Right ventricle myocardium superior (tissue), 1 donor: ENCODE measurements at regions not wholly inside any gene's neighbourhood (a gene's known extent, or its start where the extent isn't known, plus 50 kb on each side); places are given as distances from the start of the nearest gene placed in this dataset.
A peak's percentile ranks its signal among the peaks of the same experiment; 100 is the strongest.

Experiments used
- ATAC-seq: fragments of 200-7000 bp; cut with Tn5 transposase; one replicate; pipeline ENCODE4 v1.9.1; 2020; ENCODE audit warnings: mild to moderate bottlenecking; ENCODE audit not compliant: poor library complexity
- DNase-seq: peaks from one replicate; pipeline ENCODE4 v3.0.0-alpha.2; 2020
- intact Hi-C: fragments of 100-400 bp; cut with DNase I; formaldehyde crosslinking; loops from one replicate; pipeline ENCODE4 v1.11.2; 2022
- donor health status: DM: no; HTN: yes; CAD: no; lungs with severe emphysema.

DNA sequence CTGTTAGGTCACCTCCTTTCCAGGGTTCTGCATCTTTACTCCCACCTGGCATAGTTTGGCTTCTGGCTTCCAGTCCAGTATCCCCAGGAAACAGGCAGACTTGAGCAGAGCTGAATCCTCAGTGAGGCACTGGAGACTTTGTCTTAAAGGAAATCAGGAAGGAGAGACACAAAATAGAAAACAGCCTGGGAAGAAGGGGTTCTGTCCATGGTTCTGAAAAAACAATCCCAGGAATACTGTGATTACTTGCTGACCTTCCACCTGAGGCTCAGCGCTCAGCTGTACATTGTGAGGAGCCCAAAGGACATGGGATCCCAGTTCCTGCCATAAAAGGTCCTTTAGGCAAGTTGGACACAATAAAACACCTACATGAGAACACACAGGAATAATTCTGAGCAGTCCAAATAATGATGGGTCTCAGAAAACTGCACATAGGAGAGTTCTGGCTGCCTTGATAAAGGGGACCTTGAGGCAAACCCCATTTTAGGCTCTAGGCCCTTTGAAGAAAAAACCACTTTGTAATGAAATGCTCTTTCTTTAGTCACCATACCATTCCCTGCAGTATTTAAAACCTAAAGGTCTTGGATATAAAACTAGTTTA is 81.4 kb upstream of the CRHR1 start:
- ATAC-seq, result no peak
- intact Hi-C loops, result no loop called here

DNA sequence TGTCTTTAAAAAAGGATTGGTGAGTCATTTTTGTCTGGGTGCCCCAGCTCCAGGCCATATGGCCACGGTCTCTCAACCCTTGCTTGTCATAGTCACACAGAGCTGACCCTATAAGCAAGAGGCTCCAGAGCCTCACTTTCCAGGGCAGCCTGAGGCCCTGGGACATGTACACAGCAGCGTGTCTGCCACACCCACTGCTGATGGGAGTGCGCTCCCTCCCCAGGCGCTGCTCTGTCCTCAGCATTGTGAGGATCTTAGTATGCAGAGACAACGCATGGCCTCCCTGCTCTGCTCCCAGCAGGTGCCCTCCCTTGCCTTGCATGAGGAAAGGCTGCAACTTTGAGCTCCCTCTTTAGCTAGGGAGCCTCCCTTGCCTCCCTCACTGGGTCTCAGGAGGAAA is 80.8 kb upstream of the CRHR1 start:
- no peak for ATAC-seq
- intact Hi-C loops, result no loop called here

More for the DNA sequence above, 81.4 kb upstream of the CRHR1 start:
- no peak for DNase-seq

DNA sequence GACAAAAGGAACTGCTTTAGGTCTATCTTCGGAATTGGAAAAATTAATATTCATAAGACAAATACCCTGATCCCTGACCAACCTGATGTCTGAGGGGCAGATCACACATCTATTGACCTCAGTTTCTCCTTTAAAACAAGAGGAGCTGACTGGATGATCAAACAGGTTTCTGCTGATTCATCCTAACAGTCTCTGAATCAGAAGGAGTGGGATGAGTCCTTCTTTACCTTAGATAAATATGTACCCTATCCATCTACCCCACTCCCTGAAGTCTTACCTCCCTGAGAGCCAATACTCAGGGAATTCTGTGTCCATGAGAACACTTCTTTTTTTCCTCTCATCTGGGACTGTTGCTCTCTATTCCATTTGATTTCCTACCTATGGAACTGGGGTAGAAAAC is 80.3 kb upstream of the CRHR1 start:
- DNase-seq (no peak), ATAC-seq (no peak)
- intact Hi-C loops, result no loop called here

More for the DNA sequence above, 80.8 kb upstream of the CRHR1 start:
- DNase-seq, result no peak

DNA sequence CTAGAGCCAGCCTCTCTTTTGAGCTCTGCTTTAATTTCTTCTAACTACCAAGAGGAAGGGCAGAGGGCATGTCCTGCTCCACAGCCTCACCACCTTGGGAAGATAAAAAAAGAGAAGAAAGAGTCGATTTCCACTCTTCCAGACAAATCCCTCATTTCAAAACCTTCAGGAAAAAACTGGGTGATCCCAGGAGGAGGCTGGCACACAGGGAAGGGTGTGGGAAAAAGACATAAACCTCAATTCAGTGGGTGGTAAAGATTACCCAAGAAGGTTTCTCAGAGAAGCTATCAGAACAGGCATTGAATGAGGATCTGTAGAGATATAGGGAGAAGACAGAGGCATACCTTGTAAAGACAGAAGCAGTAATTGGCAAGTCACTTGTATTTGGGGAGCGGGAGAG is 79.9 kb upstream of the CRHR1 start:
- intact Hi-C loops, result no loop called here
- no peak for DNase-seq
- ATAC-seq, result no peak

DNA sequence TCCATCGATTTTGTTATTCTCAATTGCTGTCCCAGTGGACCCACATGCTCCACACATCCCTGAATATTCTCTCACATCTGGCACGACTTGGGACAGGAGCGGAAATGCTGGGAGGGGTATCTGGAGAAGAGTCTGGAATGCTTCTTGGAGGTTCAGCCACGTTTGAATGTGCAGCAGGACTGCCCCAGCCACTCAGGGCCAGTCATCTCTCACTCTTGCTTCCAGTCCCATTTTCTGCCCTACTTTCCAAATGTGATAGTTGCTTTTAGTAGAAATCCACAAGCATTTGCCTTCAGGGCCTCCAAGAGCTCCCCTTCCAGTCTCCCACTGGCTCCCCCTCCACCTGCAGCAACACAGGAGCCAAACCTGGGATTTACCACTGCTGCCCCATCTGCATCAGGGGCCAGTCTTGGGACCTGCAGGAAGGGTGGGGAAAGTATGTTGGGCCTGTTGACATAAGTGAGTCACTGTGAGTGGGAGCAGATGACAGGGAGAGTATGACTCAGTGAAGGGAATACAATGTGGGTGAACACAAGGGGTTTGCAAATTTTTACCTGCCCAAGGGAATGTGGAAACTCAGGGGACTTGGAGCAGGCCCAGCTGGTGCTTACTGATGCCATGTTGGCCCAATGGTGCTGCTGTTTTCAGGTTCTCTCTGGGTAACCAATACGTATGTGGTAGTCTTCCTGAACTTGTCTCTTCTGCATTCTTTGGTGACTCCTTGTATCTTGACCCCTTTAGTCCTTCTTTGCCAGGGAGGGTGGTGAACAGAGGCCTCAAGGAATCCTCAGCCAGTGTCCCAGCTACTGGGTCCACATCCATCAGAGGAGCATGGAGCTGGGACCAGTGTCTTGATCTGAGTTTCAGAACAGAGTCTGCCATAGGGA is 78.8 kb upstream of the CRHR1 start:
- DNase-seq (no peak), ATAC-seq (no peak)
- intact Hi-C loops, result no loop called here

DNA sequence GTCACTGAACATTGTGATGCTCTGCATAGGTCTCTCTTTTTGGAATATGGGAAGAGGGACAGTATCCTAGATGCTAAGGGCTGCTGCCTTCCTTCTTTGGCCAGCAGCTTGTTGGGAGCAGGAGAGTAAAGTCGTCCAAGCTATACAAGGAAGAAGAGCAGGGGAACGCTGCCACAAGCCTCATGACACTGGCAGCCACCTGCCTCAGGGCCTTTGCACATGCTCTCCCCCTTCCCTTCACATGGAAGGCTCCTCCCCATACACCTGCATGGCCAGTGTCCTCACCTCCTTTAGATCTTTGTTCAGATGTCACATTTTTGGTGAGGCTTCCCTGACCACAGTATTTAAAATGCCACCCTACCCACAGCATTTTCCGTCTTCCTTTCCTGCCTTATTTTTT is 78.1 kb upstream of the CRHR1 start:
- intact Hi-C loops, result no loop called here
- no peak for ATAC-seq

DNA sequence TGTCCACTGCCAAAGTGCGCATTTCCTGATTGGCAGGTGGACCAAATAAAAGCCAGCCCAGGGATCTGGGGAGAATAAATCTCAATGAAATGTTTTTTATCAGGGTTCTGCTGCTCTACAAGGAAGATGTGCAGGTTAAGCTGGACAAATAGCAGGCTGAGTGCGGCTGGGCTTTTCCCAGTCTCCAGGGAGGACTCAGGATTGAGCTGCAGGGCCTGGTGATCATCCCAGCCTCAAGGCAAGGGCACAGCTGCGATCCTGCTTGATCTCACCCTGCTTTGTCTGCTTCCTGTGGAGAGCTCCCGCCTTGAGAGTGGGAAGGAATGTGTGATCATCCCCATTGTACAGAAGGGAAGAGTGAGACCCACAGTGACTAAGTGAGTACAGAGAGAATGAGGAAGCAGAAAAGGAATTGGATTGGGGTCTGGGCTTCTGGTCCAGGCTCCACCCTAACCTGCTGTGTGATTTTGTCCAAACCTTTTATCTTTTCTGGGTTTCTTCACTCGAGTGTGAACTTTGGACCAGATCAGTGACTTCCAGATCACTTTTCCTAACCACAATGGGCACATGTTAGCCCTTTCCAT is 75.3 kb upstream of the CRHR1 start:
- DNase-seq (no peak), ATAC-seq (no peak)
- intact Hi-C loops, result no loop called here

More for the DNA sequence above, 78.1 kb upstream of the CRHR1 start:
- no peak for DNase-seq

DNA sequence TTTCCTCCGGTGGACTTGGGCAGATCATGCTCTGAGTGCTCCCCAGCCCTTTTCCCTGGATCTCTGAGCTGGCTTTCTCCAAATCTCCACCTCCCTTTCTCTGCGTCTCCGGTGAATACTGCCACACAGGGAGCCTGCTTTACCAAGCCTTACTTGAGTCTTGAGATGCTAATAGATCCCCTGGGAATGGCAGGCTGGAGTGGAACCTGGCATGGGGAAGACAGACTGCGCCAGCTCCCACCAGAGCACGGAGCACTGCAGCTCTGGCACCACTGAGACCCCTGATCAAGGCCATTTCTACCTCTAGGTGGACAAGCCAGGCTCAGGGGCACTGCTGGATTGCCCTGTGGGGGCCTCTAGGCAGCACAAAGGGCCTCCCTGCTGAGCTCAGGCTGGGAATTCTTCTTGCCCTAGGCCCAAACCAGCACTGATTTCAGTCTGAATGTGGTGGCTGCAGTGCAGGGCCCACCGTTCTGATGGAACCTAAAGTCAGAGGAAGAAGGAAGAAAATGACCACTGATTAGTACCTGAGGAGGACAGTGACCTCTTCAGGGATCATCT is 74.3 kb upstream of the CRHR1 start:
- ATAC-seq, result no peak
- intact Hi-C loops, result no loop called here

DNA sequence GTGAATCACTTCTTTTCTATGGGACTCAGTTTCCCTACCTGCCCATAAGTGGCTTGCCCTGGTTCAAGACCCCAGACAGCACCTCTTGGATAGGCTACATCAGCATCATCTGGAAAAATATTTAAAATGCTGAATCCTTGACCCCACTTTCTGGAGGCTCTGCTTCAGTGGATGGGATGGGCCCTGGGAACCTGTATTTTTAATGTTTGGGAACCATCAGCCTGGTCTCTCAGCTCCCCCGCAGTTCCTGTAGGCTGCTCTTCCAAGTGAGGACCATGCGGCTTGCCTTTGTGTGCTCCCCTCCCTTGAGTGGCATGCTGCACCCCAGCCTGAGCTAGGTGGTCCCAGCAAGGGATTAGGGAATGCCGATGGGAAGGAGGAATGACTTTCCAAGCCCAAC is 68.3 kb upstream of the CRHR1 start:
- intact Hi-C loops, result no loop called here
- ATAC-seq (no peak), DNase-seq (no peak)

More for the DNA sequence above, 74.3 kb upstream of the CRHR1 start:
- no peak for DNase-seq

DNA sequence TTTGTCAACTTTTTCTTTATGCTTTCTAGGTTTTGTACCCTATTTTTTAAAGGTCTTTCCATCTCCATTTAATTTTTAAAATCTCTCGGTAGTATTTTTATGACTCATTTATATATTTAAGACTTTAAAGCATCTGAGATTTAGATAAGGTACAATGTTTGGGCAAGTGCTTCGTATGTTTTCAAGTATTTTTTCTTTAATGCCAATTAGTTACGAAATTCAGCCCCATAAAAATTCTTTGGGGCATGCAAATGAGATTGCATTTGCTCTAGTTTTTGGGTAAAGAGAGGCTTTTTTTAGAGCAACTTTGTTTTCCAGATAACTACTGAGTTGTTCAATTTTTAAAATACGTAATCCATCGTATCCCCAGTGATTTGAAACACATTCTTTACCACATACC is 65.3 kb upstream of the CRHR1 start:
- intact Hi-C loops, result no loop called here
- DNase-seq (no peak), ATAC-seq (no peak)

DNA sequence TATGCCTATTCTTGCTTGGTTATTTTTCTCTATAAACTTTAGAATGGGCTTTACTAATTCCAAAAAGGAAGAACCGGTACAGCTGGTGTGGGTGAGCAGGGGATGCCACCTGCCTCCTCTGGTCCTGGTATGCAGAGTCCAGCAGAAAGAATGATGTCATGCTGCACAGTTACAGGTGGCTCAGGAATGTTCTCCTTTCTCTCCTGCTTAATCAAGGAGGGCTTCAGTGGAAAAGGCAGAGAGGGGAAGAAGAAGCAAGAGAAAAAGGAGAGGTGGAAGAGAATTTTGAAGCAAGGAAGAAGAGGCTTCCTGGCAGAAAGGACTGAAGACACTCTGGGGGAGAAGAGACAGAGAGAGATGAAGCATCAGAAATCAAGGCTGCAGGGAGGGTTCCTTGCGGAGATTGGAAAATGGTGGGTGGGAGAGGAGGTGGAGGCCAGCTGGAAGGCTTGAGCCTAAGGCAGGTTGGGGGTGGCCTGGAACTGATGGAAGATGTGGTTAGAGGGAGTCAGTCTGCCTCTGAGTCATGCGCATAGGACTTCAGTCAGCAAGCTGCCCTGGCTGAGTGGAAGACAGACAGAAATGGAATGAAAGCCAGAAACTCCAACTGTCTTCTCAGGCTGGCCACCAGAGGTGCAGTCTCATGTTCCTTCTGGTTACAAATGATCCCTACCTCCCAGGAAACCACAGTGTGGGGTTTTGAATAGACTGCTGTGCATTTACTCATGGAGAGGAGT is 64.6 kb upstream of the CRHR1 start:
- intact Hi-C loops, result no loop called here
- DNase-seq (no peak), ATAC-seq (peak; percentile 63)

DNA sequence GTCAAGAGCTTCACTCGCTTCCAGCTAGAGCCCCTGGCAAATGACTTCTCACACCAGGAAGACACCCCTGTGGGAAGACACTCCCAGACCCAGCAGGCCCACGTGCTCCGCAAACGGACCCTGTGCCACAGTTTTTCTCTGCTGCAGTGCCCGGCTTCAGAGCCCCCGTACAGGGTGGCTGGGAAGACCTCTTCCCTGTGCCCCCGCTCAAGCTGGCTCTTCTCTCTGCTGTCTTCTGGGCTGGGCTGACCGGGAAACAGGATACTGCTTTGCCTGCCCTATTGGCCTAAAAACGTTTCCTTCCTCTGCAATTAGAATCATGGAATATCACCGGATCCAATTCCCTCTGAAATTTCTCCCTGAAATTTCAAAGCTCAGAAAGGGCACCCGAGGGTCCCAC is 63.7 kb upstream of the CRHR1 start:
- DNase-seq (no peak), ATAC-seq (no peak)
- intact Hi-C loops, result no loop called here

DNA sequence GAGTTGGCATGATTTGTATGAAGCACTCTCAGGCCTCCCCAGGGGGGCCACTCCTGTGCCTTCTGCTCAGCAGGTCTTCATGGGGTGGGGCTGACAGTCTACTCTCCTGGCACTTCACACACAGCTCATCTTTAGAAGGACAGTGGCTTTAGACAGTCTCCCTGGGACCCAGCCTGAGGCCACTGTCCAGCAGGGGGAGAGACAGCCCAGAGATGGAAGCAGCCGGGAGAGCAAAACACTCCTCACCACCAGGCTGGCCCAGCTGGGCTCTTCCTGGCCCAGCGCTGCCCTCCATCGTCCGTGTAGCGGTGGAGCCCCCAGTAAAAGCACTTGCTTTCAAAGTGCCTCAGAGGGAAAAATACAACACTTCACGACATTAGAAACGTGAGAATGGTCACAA is 62.0 kb upstream of the CRHR1 start:
- no peak for ATAC-seq
- DNase-seq, result no peak
- intact Hi-C loops, result no loop called here

DNA sequence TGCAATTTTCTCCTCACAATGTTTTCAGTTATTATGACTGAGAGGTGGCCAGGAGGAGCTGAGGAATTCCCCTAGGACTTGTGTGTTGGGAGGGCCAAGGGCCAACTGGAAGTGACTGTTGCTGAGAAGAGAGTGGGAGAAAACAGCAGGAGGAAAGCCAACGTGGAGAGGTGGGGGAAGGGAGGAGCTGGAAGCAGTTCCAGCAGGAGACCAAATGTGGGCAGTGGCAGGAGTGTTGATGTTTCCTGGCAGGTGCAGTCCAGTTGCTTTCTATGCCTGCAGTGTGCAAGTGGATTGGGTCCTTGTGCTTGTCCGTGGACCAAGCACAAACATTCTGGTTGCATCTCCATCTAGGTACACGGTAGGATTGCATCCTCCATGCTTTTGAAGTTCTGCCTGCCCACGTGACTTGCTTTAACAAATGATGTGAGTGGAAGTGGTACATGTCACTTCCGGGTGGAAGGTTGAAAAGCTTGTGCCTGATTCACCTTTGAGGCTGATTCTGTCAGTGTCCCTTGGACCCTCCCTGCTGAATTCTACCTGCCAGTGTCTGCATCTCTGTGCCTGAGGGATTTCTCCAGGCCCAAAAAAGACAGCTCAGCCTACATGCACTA is 54.7 kb upstream of the CRHR1 start:
- intact Hi-C loops, result no loop called here
- no peak for DNase-seq
- no peak for ATAC-seq

DNA sequence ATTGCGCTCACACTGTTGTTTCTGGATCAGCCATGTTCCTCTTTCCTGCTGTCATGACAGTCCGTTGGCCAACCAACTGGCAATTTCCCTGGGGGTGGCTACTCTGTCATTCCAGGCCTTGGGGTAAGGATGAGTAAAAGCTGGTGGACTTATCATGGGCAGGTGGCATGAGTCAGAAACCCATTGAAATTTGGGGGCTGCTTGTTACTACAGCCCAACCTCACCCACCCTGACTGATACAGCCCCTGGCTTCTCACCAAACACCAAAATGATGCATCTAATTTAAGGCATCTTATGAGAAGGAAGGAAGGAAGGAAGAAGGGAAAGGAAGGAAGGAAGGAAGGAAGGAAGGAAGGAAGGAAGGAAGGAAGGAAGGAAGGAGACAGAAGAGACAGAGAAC is 53.9 kb upstream of the CRHR1 start:
- no peak for ATAC-seq
- intact Hi-C loops, result no loop called here

DNA sequence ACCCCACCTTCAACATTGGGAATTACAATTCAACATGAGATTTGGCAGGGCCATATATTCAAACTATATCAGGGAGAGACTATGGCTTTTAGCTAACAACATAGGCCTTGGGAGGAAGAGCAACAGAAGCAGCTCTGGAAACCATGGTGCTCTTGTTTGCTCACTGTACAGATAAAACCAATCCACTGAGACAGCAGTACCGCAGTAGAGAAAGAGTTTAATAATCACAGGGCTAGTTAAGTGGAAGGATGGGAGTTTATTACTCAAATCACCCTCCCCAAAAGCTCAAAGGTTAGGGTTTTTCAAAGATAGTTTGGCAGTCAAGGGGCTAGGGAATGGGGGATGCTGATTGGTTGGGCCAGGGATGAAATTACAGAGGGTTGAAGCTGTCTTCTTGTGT is 52.7 kb upstream of the CRHR1 start:
- intact Hi-C loops, result no loop called here
- ATAC-seq (no peak), DNase-seq (no peak)

More for the DNA sequence above, 53.9 kb upstream of the CRHR1 start:
- DNase-seq, result no peak

DNA sequence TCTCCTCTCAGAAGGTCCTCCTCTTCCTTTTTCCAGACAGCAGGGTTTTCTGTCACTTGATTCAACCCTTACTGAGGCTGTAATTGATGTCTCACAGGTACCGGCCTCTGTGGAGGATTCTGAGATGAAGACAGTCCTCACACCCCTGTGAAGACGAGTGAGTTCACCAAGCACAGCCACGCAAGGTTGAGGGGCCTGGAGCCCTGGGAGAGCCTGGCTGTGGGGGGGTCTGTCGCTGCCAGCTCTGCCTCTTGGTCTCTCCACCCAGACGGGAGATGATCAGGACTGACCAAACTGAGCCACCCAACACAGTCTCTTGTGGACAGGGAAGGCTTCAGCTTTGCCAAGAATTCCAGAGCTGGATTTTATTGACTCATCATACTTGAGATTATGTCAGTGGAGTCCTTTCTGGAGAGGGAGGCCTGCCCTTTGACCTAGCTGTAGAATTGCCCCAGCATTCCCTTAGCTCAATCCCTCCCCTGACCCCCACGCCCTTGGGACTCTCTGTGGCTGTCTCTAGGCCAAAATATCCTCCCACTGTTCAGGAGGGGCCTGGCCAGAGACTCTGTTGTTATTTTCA is 51.1 kb upstream of the CRHR1 start:
- ATAC-seq, result no peak
- intact Hi-C loops, result no loop called here
- DNase-seq, result no peak

DNA sequence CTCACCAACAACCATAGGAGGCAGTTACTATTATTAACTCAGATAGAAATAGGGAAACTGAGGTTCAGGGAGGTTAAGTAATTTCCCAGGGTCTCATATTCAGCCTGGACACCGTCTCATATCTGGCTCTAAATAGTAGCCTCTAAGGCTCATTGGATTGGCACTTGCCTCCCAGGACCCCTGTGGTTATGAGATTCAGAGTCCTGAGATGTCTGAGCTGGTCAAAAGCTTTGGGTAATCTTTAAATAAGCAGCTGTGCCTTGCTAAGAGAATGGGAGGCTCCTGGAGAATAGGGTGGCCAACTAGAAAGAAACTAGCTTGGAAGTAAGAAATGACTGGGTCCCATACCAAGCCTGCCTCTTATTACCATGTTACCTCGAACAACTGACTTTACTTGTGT is 50.3 kb upstream of the CRHR1 start:
- no peak for DNase-seq
- no peak for ATAC-seq
- intact Hi-C loops, result no loop called here
